ENCODE measurements at regions not wholly inside any gene's neighbourhood (a gene's known extent, or its start where the extent isn't known, plus 50 kb on each side); places are given as distances from the start of the nearest gene placed in this dataset.

DNA sequence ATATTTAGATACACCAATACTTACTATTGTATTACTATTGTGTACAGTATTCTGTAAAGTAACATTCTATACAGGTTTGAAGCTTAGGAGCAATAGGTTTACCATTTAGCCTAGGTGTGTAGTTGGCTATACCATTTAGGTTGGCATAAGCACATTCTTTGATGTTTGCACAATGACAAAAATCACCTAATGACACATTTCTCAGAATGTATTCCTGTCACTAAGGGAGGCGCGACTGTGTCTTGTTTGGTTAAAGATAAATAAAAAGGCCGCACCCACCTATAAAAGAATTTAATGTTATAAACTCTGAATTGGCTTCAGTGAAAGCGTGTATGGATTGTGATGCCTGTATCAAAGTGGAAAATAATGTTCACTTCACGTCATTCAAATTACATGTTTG is 1815.4 kb upstream of the CDH6 start:
- TF ChIP-seq, protein P1, sequence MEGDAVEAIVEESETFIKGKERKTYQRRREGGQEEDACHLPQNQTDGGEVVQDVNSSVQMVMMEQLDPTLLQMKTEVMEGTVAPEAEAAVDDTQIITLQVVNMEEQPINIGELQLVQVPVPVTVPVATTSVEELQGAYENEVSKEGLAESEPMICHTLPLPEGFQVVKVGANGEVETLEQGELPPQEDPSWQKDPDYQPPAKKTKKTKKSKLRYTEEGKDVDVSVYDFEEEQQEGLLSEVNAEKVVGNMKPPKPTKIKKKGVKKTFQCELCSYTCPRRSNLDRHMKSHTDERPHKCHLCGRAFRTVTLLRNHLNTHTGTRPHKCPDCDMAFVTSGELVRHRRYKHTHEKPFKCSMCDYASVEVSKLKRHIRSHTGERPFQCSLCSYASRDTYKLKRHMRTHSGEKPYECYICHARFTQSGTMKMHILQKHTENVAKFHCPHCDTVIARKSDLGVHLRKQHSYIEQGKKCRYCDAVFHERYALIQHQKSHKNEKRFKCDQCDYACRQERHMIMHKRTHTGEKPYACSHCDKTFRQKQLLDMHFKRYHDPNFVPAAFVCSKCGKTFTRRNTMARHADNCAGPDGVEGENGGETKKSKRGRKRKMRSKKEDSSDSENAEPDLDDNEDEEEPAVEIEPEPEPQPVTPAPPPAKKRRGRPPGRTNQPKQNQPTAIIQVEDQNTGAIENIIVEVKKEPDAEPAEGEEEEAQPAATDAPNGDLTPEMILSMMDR (IDR thresholded peaks at IDR 0.05; ENCODE audit: low read depth, low read length, poor library complexity, severe bottlenecking): no peak
- TF ChIP-seq EZH2phosphoT487 (IDR thresholded peaks at IDR 0.05; ENCODE audit: borderline replicate concordance, low read length): no peak
